AG09309 (cell line): ENCODE measurements at regions not wholly inside any gene's neighbourhood (a gene's known extent, or its start where the extent isn't known, plus 50 kb on each side); places are given as distances from the start of the nearest gene placed in this dataset.

Experiments used
- DNase-seq: peaks from one replicate; pipeline ENCODE4 v3.0.0-alpha.2; 2010; ENCODE audit warnings: low read depth
- H3K4me3 ChIP-seq: 2 replicates; pipeline ENCODE4 v1.5.1; 2011; ENCODE audit warnings: mild to moderate bottlenecking, low read depth, low read length, moderate library complexity; ENCODE audit not compliant: control insufficient read depth
- CTCF ChIP-seq: IDR thresholded peaks from 2 replicates; pipeline ENCODE4 v1.5.1; 2011; ENCODE audit warnings: mild to moderate bottlenecking, low read depth, low read length, inconsistent platforms; ENCODE audit not compliant: insufficient read depth, control insufficient read depth; ENCODE audit errors: missing control alignments

GRCh38 chr10:69715899-69716606 is 85.7 kb upstream of the COL13A1 start:
- no peak for TF ChIP-seq CTCF
- no peak for DNase-seq
- H3K4me3 ChIP-seq, result no peak overlapping the region

- no peak for DNase-seq
- H3K4me3 ChIP-seq, result no peak overlapping the region
- TF ChIP-seq CTCF, result peak; percentile 84
These were observed 84.8 kb upstream of the COL13A1 start for GRCh38 chr10:69716711-69717560.

GRCh38 chr10:69718951-69719350 is 82.8 kb upstream of the COL13A1 start:
- H3K4me3 ChIP-seq, result no peak overlapping the region
- no peak for TF ChIP-seq CTCF
- DNase-seq, result no peak

GRCh38 chr10:69721690-69722310 is 79.9 kb upstream of the COL13A1 start:
- no peak for DNase-seq
- no peak for TF ChIP-seq CTCF
- H3K4me3 ChIP-seq, result no peak overlapping the region

GRCh38 chr10:69723653-69724052 is 78.1 kb upstream of the COL13A1 start:
- TF ChIP-seq CTCF, result no peak
- H3K4me3 ChIP-seq, result no peak overlapping the region
- DNase-seq, result no peak

GRCh38 chr10:69726850-69727249 is 74.9 kb upstream of the COL13A1 start:
- TF ChIP-seq CTCF, result no peak
- no peak for DNase-seq
- H3K4me3 ChIP-seq, result no peak overlapping the region
